ENCODE measurements at regions not wholly inside any gene's neighbourhood (a gene's known extent, or its start where the extent isn't known, plus 50 kb on each side); places are given as distances from the start of the nearest gene placed in this dataset.

- TF ChIP-seq TAF1 (IDR thresholded peaks at IDR 0.05; ENCODE audit: low read depth, low read length) (no peak), CTCF (IDR thresholded peaks at IDR 0.05; ENCODE audit: control extremely low read depth in 1 of 3, insufficient read depth in 1 of 3, low read depth in 1 of 3, low read length in 3 of 3) (no peak)
These were observed 98.8 kb downstream of the DACT1 start for GRCh38 chr14:58736606-58737005.
